ENCODE measurements at regions not wholly inside any gene's neighbourhood (a gene's known extent, or its start where the extent isn't known, plus 50 kb on each side); places are given as distances from the start of the nearest gene placed in this dataset.

- no peak for DNase-seq
Measured at GRCh38 chr18:27244259-27244658, 59.2 kb upstream of the CHST9 start.

DNA sequence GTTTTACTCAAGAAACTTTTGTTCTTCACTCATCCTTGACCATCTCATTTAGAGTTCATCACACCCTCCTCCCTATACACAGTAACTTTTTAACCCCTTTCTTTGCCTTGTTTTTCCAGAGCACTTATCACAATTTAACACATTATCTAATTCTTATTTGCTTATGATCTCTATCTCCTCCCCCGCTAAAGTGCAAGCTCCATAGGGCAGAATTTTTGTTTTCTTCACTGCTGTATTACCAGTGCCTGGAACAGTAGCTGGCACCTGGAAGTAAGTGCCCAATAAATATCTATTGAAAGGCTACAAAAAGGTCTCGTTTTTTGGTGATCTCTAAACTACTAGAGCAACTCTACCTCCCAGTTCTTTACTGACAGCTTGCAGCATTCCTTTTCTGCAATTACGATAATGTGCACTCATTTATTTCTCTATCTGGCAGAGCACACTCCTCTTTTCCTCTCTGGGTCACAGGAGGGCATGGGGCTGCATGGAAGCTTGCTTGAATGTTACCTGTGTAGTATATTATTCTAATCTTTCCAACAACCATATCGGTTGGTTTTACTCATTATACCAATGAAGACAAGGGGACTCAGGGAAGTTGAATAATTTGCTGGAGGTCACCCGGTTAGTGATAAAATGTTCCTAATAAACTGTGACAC is 57.4 kb upstream of the CHST9 start:
- no peak for DNase-seq

DNA sequence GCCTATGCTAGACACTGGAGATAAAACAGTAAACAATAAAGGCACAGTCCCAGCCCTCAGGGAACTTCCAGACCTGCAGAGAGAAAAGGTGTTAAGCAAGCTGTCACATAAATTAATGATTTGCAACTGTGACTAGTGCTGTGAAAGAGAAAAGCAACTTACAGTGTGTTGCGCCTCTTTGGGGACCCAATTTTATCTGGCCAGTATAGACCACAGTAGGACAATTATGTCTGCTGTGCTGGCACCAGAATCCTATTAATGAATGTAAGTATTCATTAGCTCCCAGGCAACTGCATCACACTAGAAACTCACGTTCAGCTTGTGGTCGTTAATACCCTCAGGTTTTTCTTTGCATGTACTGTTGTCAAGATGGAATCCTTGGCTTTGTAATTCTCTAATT is 55.3 kb upstream of the CHST9 start:
- DNase-seq, result no peak

DNA sequence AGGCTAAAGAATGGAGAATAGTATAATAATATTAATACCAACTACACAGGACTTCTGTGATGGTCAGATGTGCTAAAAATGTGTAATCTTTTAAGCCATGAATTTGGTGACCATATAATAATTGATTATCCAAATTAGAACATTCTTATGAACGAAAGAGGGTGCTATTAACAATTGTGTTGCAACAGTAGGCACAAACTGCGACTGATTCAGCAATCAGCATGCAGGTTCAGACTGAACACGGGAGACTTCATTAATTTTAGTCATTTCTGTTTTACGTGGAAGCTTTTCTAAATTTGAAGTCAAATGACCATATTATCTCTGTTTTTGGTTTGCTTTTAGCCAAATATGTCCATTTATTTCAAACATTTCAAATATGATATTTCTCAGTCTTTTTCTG is 54.6 kb upstream of the CHST9 start:
- DNase-seq, result no peak

- DNase-seq, result no peak
Measured at GRCh38 chr18:27235218-27235870, 50.2 kb upstream of the CHST9 start.
